ENCODE measurements at regions not wholly inside any gene's neighbourhood (a gene's known extent, or its start where the extent isn't known, plus 50 kb on each side); places are given as distances from the start of the nearest gene placed in this dataset.

DNA sequence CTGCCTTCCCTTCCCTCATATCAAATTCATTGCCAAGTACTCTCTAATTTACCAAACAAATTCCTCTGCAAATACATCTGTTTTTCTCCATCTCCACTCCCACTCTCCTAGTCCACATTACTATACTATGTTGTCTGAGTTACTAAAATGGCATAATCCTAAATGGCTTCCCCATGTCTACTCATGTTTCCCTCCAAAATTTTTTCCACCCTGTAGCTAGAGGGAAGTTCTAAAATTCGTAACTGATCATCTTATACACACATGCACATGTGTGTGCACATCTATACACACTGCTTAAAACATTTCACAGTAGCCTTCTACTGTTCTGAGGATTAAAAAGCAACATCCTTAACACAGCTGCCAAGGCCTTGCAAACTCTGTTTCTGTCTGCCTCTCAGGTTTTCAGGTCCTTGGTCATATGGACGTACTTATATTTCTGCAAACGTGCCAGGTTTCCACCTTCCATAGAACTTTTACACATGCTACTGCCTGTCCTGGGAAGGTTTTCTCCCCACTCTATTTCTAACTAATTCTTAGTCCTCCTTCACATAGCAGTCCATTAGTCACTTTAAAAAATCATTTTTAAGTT is 140.6 kb downstream of the LURAP1L start:
- TF ChIP-seq EZH2phosphoT487 (IDR thresholded peaks at IDR 0.05; ENCODE audit: low read length) (no peak), EZH2 (optimal IDR thresholded peaks at IDR 0.05; ENCODE audit: low read depth, low read length) (no peak)
- TF ChIP-seq, protein P1, sequence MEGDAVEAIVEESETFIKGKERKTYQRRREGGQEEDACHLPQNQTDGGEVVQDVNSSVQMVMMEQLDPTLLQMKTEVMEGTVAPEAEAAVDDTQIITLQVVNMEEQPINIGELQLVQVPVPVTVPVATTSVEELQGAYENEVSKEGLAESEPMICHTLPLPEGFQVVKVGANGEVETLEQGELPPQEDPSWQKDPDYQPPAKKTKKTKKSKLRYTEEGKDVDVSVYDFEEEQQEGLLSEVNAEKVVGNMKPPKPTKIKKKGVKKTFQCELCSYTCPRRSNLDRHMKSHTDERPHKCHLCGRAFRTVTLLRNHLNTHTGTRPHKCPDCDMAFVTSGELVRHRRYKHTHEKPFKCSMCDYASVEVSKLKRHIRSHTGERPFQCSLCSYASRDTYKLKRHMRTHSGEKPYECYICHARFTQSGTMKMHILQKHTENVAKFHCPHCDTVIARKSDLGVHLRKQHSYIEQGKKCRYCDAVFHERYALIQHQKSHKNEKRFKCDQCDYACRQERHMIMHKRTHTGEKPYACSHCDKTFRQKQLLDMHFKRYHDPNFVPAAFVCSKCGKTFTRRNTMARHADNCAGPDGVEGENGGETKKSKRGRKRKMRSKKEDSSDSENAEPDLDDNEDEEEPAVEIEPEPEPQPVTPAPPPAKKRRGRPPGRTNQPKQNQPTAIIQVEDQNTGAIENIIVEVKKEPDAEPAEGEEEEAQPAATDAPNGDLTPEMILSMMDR (IDR thresholded peaks at IDR 0.05; ENCODE audit: low read length), result no peak
